HG03025 (cell line): ENCODE measurements at regions not wholly inside any gene's neighbourhood (a gene's known extent, or its start where the extent isn't known, plus 50 kb on each side); places are given as distances from the start of the nearest gene placed in this dataset.
"Not testable (repeated sequence)": the region's sequence is repeated elsewhere in the genome, so short reads cannot be mapped to it uniquely, and the experiment has no call there.

Source experiments
- ATAC-seq: cut with Tn5 transposase; IDR thresholded peaks from one replicate; pipeline ENCODE4 v1.9.1; 2021; ENCODE audit warnings: mild to moderate bottlenecking, moderate library complexity; ENCODE audit not compliant: unreplicated experiment, low FRiP score

DNA sequence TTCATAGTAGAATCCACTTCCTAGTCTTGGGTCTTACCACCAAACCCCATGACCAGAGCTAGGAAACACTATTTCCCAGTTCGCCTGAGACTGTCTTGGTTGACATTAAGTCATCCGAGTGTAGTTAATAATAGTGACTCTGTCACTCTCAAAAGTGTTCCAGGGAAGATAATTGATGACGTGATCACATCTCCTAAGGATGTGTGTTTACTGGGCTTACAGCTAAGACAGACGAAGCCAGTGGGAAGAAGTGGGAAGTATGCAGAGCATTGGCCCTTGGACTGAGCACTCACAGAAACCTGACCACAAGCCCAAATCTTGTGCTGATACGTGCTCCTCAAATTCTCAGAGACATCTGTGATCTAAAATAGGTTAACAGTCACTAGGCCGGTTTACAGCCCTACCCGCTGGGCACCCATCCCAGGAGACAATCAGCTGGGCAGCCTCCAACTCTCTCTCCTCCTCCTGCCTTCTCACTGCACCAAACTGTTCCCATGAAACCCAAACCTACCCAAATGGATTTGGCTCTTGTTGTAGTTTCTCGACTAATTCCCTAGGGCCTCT, 316.6 kb downstream of the TLE1 start:
- no peak for ATAC-seq

DNA sequence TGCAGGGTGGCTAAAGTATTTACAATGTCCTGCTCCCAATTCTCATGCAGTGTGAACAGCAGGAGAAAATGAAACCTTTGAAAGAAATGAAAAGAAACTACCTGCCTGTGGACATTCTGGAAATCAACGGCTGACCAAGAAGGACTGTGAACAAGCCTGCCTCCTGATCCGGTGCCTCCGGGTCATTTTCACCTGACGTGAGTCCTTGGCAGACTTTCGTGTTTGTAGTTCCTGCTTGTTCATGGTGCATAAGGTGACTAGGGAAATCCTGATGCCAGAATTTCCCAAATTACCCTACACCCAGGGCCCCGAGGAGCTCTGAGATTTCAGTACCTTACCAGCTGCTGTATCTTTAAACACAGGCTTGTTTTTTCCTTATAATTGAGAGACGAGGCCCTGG, 317.5 kb downstream of the TLE1 start:
- ATAC-seq, result no peak

DNA sequence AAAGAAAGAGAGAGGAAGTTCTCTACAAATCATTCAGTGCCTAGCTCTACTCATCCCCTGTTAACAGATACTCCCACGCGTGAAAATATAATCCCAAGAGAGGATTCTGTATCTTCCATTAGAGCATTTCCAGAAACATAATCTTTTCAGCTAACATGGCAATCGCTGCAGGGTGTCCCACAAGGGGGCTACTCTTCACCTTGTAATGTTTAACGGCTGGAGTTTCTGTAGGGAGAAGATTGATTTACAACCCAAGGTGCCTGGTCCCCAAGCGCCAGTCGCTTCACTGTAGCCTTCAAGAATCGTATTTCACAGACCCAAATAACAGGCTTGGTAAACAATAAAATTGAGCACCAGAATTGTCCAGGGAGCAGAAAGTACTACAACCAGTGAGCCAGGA, 318.7 kb downstream of the TLE1 start:
- no peak for ATAC-seq

DNA sequence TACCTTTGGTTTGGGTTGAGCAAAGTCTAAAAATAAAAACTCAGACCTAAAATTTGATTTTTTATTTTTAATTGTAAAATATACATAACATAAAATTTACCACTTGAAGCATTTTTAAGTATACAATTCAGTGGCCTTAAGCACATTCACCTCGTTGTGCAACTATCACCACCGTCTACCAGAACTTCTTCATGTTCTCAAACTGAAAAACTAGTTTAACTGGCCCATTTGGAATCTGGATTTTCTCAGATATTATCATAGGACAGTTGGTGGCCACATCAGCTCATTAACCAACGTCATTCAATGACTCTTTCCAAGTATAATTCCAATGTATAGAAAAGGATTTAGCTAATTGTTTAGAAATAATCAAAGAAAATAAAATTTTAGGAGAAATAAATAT, 319.3 kb downstream of the TLE1 start:
- ATAC-seq, result no peak

GRCh38 chr9:81369121-81369520, 320.2 kb downstream of the TLE1 start:
- no peak for ATAC-seq

GRCh38 chr9:81363916-81364480, 325.3 kb downstream of the TLE1 start:
- no peak for ATAC-seq

DNA sequence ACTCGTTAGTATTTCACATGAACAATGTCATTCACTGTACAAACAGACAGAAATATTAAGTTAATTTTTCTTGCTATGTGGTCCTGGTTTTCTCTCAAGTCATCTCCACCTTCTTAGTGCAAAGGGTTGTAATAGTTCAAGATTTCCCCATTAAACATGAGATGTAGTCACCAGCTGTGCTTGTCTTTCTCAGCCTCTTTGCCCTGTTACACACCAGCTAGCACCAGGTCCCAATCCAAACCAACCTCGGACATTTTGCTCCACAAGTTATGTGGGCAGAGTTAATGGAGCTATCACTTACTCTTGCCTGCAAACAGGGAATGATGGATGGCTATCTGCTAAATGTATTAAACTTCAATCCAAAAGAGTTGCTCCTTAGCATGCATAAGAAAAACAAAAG, 328.1 kb downstream of the TLE1 start:
- no peak for ATAC-seq

- no peak for ATAC-seq
These were observed 338.2 kb downstream of the TLE1 start for GRCh38 chr9:81351166-81351565.

DNA sequence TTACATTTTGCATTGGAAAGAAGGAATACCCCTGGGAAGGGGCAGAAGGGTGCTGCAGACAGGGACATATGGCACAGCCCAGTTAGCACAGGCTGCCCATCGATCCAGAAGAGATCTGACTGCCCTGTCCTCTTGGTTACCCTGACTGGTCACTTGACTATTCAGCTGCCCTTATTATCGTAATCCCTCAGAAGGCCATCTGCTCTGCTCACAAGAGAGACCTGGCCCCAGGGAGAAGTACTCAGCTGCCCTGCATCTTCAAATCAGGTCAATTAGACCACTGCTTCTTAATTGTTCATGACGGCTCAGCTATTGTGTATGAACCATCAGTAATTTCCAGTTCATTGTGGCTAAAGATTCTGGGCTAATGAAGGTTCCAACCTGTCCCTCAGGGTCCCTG, 345.0 kb downstream of the TLE1 start:
- no peak for ATAC-seq

- ATAC-seq, result no peak
These were observed 353.4 kb downstream of the TLE1 start for GRCh38 chr9:81335879-81336421.

GRCh38 chr9:81321551-81321950, 367.8 kb downstream of the TLE1 start:
- no peak for ATAC-seq

DNA sequence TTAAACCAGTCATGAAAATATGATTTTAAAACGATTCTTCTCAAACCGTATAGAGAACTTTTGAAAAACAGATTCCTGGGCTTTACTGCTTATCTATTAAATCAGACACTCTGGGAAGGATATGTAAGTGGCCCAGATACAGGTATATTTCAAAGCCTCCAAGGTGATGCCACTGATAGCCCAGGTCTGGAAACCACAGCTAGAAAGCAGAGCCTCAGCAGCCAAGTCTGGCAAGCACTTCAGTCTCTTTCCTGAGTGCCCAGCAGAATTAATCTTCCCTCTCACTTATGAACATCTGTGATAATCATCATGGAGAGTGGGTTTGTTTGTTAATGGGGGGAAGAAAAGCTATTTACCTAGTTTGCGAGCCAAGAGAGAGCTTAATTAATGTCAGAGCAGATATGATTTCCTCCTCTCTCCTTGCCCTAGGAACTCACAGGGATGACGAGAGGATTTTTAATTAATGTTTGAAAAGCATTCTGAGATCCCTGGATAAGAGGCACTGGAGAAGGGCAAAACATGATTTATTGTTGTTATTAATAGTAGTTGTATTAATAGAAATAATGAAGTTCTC, 368.4 kb downstream of the TLE1 start:
- no peak for ATAC-seq

DNA sequence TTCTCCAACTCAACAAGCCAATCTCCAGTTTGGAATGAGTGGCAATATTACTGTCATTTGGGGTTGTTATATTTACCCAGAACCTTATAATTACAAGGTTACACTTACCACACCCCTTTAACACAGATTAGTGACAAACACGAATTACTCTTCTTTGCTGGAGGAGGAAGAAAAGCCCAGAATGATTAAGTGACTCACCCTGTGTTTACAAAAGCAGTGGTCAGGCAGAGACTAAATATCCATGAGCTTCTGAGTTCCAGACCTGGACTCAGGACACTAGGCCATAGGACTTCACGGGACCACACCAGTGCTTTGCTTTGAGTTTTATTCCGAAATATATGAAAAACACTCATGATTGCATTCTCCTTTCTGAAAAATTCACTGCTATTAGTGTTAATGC, 370.8 kb downstream of the TLE1 start:
- ATAC-seq, result no peak

- no peak for ATAC-seq
These were observed 371.4 kb downstream of the TLE1 start for GRCh38 chr9:81317939-81318338.

GRCh38 chr9:81317223-81317622, 372.1 kb downstream of the TLE1 start:
- ATAC-seq, result no peak

DNA sequence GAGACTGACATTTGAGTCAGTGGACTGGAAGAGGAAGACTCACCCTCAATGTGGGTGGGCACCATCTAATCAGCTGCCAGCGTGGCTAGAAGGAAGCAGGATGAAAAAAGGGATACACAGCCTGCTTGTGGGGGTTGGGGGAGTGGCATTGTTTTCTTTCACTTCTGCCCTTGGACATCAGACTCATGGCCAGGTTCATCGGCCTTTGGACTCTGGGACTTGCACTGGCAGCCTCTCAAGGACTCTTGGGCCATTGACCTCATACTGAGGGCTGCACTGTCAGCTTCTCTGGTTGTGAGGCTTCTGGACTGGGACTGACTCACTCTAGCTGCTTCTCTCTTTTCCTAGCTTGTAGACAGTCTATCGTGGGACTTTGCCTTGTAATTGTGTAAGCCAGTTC, 374.9 kb downstream of the TLE1 start:
- no peak for ATAC-seq

DNA sequence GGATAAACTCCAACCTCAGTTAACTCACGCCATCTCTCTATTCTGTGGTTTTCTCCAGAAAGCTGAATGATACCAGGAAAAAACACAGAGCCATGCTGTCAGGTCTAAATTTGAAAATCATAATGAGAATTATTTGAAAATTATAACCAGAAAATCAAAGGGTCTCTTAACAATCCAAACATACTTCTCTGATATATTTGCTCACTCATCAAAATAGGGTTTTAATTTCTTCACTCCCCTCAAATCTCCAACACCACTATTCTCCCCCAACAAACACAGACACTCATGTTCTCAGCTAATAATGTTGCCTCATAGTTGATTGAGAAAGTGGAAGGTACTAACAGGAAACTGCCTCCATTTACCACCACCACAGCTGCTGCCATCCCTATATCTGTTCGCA, 375.5 kb downstream of the TLE1 start:
- no peak for ATAC-seq

GRCh38 chr9:81312346-81312745, 377.0 kb downstream of the TLE1 start:
- ATAC-seq, result no peak

GRCh38 chr9:81308404-81308803, 380.9 kb downstream of the TLE1 start:
- no peak for ATAC-seq

DNA sequence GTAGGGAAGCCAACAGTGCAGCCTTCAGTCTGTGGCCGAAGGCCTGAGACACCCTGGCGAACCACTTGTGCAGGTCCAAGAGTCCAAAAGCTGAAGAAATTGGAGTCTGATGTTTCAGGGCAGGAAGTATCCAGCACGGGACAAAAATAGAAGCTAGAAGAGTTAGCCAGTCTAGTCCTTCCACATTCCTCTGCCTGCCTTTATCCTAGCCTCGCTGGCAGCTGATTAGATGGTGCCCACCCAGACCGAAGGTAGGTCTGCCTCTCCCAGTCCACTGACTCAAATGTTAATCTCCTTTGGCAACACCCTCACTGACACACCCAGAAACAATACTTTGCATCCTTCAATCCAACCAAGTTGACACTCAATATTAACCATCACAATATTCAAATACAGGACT, 381.6 kb downstream of the TLE1 start:
- ATAC-seq, result not testable (repeated sequence)

DNA sequence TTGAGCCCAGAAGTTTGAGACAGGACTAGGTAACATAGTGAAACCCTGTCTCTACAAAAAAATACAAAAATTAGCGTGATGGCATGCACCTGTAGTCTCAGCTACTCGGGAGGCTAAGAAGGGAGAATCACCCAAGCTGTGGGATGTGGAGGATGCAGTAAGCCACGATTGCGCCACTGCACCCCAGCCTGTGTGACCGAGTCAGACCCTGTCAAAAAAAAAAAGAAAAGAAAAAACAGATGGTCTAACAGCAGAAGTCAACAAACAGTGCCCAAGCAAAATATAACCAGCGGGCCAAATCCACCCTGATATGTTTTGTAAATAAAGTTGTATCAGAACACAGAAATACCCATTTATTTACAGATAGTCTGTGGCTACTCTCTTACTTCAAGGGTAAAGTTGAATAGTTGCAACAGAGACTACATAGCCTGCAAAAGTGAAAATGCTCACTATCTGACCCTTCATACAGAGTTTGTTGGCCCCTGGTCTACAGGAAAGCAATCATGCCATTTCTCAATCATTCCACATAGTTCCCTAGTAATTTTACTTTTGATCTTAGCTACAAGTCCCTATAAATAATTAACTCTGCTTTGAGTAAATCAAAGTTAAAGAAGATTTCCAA, 383.7 kb downstream of the TLE1 start:
- ATAC-seq, result no peak

DNA sequence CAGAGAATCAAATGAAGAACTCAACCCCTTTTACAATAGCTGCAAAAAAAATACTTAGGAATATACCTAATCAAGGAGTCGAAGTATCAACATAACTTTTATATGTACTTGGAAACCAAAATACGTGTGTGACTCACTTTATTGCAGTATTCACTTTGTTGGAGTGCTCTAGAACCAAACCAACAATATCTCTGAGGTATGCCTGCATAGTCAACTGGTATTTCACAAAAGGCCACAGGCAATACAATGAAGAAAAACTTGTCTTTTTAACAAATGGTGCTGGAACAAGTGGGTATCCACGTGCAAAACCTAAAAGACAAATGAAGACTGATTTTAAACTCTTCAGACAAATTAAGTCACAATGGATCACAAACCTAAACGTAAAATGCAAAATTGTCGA, 385.7 kb downstream of the TLE1 start:
- ATAC-seq, result no peak
